GM23338 (cell line): ENCODE measurements at regions not wholly inside any gene's neighbourhood (a gene's known extent, or its start where the extent isn't known, plus 50 kb on each side); places are given as distances from the start of the nearest gene placed in this dataset.

ENCODE experiments used
- POLR2AphosphoS5 ChIP-seq: IDR thresholded peaks from 2 replicates; pipeline ENCODE4 v1.6.1; 2016; ENCODE audit warnings: antibody characterized with exemption, low read depth
- TF ChIP-seq, protein P1 (sequence below), 2 experiments: fragments of 200-600 bp in 1 of 2; sonication (generic) in 1 of 2; conservative IDR thresholded peaks; 2 replicates each; pipeline versions ENCODE4 v1.5.1 to v1.6.1; 2016 to 2017; ENCODE audit warnings: antibody characterized with exemption in 2 of 2, low read depth in 2 of 2, mild to moderate bottlenecking in 2 of 2, moderate library complexity in 1 of 2

DNA sequence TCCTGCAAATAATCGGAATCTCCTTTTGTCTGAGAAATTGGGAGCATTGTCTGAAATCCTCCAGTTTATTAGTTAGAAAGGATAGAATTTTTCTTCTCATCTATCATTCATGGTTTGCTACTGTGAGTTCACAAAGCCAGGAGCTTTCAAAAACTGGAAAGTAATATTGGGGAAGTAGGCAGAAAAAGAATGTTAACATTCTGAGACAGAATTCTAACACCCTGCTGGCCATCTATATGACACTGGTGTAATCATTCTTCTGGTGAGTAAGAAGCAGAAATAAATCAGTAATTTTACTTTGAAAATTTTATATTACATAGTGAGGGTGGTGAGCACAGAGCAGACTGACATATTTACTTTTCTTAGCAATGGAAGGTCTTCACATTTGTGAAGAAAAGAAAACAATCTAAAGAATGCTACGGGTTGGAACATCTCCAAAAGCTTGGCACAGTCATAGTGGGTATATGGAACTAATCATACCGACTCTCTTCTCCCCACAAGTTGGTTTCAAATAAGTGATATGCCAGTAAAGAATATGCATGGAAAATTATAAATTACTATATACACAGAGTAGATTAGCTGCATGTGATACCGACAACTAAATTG is 344.9 kb downstream of the LPIN1 start:
- TF ChIP-seq, protein P1, sequence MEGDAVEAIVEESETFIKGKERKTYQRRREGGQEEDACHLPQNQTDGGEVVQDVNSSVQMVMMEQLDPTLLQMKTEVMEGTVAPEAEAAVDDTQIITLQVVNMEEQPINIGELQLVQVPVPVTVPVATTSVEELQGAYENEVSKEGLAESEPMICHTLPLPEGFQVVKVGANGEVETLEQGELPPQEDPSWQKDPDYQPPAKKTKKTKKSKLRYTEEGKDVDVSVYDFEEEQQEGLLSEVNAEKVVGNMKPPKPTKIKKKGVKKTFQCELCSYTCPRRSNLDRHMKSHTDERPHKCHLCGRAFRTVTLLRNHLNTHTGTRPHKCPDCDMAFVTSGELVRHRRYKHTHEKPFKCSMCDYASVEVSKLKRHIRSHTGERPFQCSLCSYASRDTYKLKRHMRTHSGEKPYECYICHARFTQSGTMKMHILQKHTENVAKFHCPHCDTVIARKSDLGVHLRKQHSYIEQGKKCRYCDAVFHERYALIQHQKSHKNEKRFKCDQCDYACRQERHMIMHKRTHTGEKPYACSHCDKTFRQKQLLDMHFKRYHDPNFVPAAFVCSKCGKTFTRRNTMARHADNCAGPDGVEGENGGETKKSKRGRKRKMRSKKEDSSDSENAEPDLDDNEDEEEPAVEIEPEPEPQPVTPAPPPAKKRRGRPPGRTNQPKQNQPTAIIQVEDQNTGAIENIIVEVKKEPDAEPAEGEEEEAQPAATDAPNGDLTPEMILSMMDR (conservative IDR thresholded peaks at IDR 0.05; ENCODE audit: low read depth in 2 of 2), result no peak
- no peak for TF ChIP-seq POLR2AphosphoS5
